ENCODE measurements at regions not wholly inside any gene's neighbourhood (a gene's known extent, or its start where the extent isn't known, plus 50 kb on each side); places are given as distances from the start of the nearest gene placed in this dataset.

GRCh38 chr10:78155722-78156121 is 122.1 kb downstream of the RPS24 start:
- DNase-seq (ENCODE audit: extremely low spot score, insufficient read length, low read depth) = no peak
- no peak for FAIRE-seq

GRCh38 chr10:78160591-78160990 is 126.9 kb downstream of the RPS24 start:
- no peak for FAIRE-seq

GRCh38 chr10:78162853-78163252 is 129.2 kb downstream of the RPS24 start:
- DNase-seq (ENCODE audit: extremely low spot score, insufficient read length, low read depth) (no peak), FAIRE-seq (no peak)

More at GRCh38 chr10:78160591-78160990, 126.9 kb downstream of the RPS24 start:
- no peak for DNase-seq (ENCODE audit: extremely low spot score, insufficient read length, low read depth)

GRCh38 chr10:78164702-78165101 is 131.0 kb downstream of the RPS24 start:
- FAIRE-seq (no peak), DNase-seq (ENCODE audit: extremely low spot score, insufficient read length, low read depth) (no peak)

GRCh38 chr10:78165172-78165571 is 131.5 kb downstream of the RPS24 start:
- FAIRE-seq = no peak
- no peak for DNase-seq (ENCODE audit: extremely low spot score, insufficient read length, low read depth)

GRCh38 chr10:78165617-78166016 is 132.0 kb downstream of the RPS24 start:
- no peak for DNase-seq (ENCODE audit: extremely low spot score, insufficient read length, low read depth)
- no peak for FAIRE-seq

- DNase-seq (ENCODE audit: extremely low spot score, insufficient read length, low read depth) = no peak
- FAIRE-seq = no peak
Observed at GRCh38 chr10:78166261-78166660, 132.6 kb downstream of the RPS24 start.

GRCh38 chr10:78169214-78169613 is 135.6 kb downstream of the RPS24 start:
- no peak for FAIRE-seq
- no peak for DNase-seq (ENCODE audit: extremely low spot score, insufficient read length, low read depth)

GRCh38 chr10:78170026-78170475 is 136.4 kb downstream of the RPS24 start:
- FAIRE-seq (no peak), DNase-seq (ENCODE audit: extremely low spot score, insufficient read length, low read depth) (no peak)

- DNase-seq (ENCODE audit: extremely low spot score, insufficient read length, low read depth) (no peak), FAIRE-seq (no peak)
Observed at GRCh38 chr10:78171633-78172400, 138.2 kb downstream of the RPS24 start.

GRCh38 chr10:78173360-78174015 is 139.8 kb downstream of the RPS24 start:
- no peak for FAIRE-seq
- no peak for DNase-seq (ENCODE audit: extremely low spot score, insufficient read length, low read depth)

- FAIRE-seq = no peak
Observed at GRCh38 chr10:78175444-78176015, 141.9 kb downstream of the RPS24 start.

GRCh38 chr10:78176320-78177317 is 143.0 kb downstream of the RPS24 start:
- FAIRE-seq (no peak), DNase-seq (ENCODE audit: extremely low spot score, insufficient read length, low read depth) (no peak)

More at GRCh38 chr10:78175444-78176015, 141.9 kb downstream of the RPS24 start:
- DNase-seq (ENCODE audit: extremely low spot score, insufficient read length, low read depth) = no peak

GRCh38 chr10:78177491-78178185 is 144.0 kb downstream of the RPS24 start:
- DNase-seq (ENCODE audit: extremely low spot score, insufficient read length, low read depth) = no peak
- FAIRE-seq = no peak

GRCh38 chr10:78178397-78178796 is 144.7 kb downstream of the RPS24 start:
- FAIRE-seq (no peak), DNase-seq (ENCODE audit: extremely low spot score, insufficient read length, low read depth) (no peak)

- DNase-seq (ENCODE audit: extremely low spot score, insufficient read length, low read depth) = no peak
- FAIRE-seq = no peak
Observed at GRCh38 chr10:78178940-78179339, 145.3 kb downstream of the RPS24 start.

- DNase-seq (ENCODE audit: extremely low spot score, insufficient read length, low read depth) (no peak), FAIRE-seq (no peak)
Observed at GRCh38 chr10:78179886-78180705, 146.4 kb downstream of the RPS24 start.

- DNase-seq (ENCODE audit: extremely low spot score, insufficient read length, low read depth) (no peak), FAIRE-seq (no peak)
Observed at GRCh38 chr10:78181381-78182055, 147.9 kb downstream of the RPS24 start.

Data from GM18507 (cell line).